ENCODE measurements at regions not wholly inside any gene's neighbourhood (a gene's known extent, or its start where the extent isn't known, plus 50 kb on each side); places are given as distances from the start of the nearest gene placed in this dataset.

GRCh38 chr21:28144653-28145052 is 848.0 kb downstream of the LTN1 start:
- no peak for ATAC-seq
- no peak overlapping the region for H2AFZ ChIP-seq (ENCODE audit: low read depth, low read length)
- DNase-seq (ENCODE audit: extremely low read depth in 1 of 4, low spot score in 3 of 4): no peak
- H4K20me1 ChIP-seq (replicated peaks; ENCODE audit: control insufficient read depth, insufficient read depth, low read length): no peaks in the 10 kb centered on the region
- H3K4me3 ChIP-seq: no peak overlapping the region
- no peak overlapping the region for H3K4me2 ChIP-seq (ENCODE audit: insufficient read depth, low read length)
- no TSS peak for BruUV-seq (replicated peaks)
- CTCF ChIA-PET (ENCODE audit: low intra/inter-chr PET ratio): no interaction called here
- no peaks in the 10 kb centered on the region for H3K27me3 ChIP-seq (ENCODE audit: control insufficient read depth in 2 of 2, insufficient read depth in 2 of 2, low read length in 2 of 2)
- 2% methylated on average over 4 of the region's 4 CpGs for WGBS (ENCODE audit: insufficient coverage, low coverage, missing lambda C conversion rate)
- H3K36me3 ChIP-seq (ENCODE audit: control insufficient read depth, insufficient read depth, low read length): no peaks in the 10 kb centered on the region
- no peaks in the 10 kb centered on the region for H3K79me2 ChIP-seq (ENCODE audit: control insufficient read depth, insufficient read depth, low read length)
- in situ Hi-C loops (cut with MboI) (no loop called here), intact Hi-C loops (cut with micrococcal nuclease) (no loop called here)
- TF ChIP-seq TCF3 (CRISPR knock-in tag; IDR thresholded peaks at IDR 0.05) (no peak), PKNOX1 (IDR thresholded peaks at IDR 0.05) (no peak), DDX20 (tag; IDR thresholded peaks at IDR 0.05; ENCODE audit: low read depth) (no peak), GTF2A2 (tag; IDR thresholded peaks at IDR 0.05) (no peak), ZC3H8 (IDR thresholded peaks at IDR 0.05) (no peak), POLR3G (IDR thresholded peaks at IDR 0.05; ENCODE audit: extremely low read depth, insufficient read length, insufficient replicate concordance) (no peak), YBX1 (IDR thresholded peaks at IDR 0.05) (no peak), SMARCA5 (IDR thresholded peaks at IDR 0.05) (no peak), ZNF134 (CRISPR knock-in tag; conservative IDR thresholded peaks at IDR 0.05) (no peak), CUX1 (CRISPR knock-in tag; IDR thresholded peaks at IDR 0.05) (no peak), ZNF778 (CRISPR knock-in tag; IDR thresholded peaks at IDR 0.05) (no peak)
- no peaks in the 10 kb centered on the region for H3K9me3 ChIP-seq (replicated peaks; ENCODE audit: control insufficient read depth, insufficient read depth, low read depth, low read length)
- no peak for FAIRE-seq
- H3K9ac ChIP-seq (ENCODE audit: insufficient read depth in 1 of 2, low read depth in 2 of 2, low read length in 2 of 2): no peak overlapping the region
- POLR2A ChIA-PET: no interaction called here
- no peak overlapping the region for H3K27ac ChIP-seq (ENCODE audit: extremely low read depth, low read depth, low read length)
- no peaks in the 10 kb centered on the region for H3K9me1 ChIP-seq (ENCODE audit: control insufficient read depth, insufficient read depth, low read length)
- H3K4me1 ChIP-seq (replicated peaks in 1 of 2; ENCODE audit: control insufficient read depth in 2 of 2, insufficient read depth in 2 of 2, low read length in 2 of 2): no peaks in the 10 kb centered on the region
